GM21786 (cell line): ENCODE measurements at regions not wholly inside any gene's neighbourhood (a gene's known extent, or its start where the extent isn't known, plus 50 kb on each side); places are given as distances from the start of the nearest gene placed in this dataset.

Experiments used
- ATAC-seq: cut with Tn5 transposase; IDR thresholded peaks from one replicate; pipeline ENCODE4 v1.9.1; 2021; ENCODE audit not compliant: unreplicated experiment

DNA sequence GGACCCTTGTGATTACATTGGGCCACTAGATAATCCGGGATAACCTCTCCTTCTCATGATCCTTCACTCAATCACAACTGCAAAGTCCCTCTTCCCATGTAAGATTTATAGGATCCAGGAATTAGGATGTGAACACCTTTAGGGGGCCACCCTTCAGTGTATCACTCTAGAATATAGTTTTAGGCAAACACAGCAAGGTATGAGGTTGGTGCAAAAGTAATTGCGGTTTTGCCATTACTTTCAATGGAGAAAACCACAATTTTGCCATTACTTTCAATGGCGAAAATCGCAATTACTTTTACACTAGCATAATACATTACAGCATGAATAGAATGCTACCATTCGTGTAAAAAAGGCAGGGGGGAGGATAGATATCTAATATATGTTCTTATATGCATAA lies 104.0 kb downstream of the BAMBI start:
- ATAC-seq: no peak

DNA sequence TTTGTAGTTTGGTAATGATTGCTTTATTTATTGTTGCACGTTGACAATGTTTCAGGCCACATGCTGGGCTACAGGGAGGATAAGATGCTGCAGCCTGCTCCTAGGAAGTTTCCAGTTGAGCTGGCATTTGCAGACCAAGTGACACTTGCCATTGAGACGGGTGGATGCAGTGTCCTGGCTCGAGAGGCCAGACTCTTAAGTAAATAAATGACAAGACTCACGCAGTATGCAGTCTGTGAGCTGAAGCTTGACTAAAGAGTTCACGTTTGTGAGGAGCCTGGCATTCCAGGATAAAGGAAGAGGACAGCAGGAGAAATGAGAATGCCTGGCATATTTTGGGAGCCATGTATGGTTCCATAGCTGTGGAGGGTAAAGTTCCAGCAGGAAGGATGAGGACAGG lies 105.8 kb downstream of the BAMBI start:
- ATAC-seq: no peak

- ATAC-seq: no peak
Measured at GRCh38 chr10:28785018-28785417, 107.7 kb downstream of the BAMBI start.

DNA sequence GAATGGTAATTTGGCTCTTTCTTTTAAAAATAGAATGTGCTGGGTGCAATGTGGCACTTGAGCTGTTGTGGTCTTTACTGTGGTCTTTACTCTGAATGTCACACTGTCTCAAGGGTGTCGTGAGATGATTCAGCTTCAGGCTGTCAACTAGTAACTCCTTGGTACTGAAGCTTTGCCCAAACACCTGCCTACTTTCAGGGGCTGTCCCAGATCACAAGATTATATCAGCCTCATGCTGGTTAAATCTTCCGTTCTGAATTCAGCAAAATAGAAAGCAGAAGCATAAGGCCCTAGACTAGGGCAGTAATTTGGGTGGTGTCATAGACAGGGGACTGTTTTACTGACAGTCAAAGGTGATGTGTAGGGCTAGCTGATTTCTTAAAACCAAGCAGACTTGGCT lies 110.9 kb downstream of the BAMBI start:
- peak; percentile 88 for ATAC-seq

GRCh38 chr10:28788762-28789161 lies 111.4 kb downstream of the BAMBI start:
- no peak for ATAC-seq

GRCh38 chr10:28790146-28790545 lies 112.8 kb downstream of the BAMBI start:
- ATAC-seq: no peak

- no peak for ATAC-seq
Measured at GRCh38 chr10:28793482-28793881, 116.2 kb downstream of the BAMBI start.

DNA sequence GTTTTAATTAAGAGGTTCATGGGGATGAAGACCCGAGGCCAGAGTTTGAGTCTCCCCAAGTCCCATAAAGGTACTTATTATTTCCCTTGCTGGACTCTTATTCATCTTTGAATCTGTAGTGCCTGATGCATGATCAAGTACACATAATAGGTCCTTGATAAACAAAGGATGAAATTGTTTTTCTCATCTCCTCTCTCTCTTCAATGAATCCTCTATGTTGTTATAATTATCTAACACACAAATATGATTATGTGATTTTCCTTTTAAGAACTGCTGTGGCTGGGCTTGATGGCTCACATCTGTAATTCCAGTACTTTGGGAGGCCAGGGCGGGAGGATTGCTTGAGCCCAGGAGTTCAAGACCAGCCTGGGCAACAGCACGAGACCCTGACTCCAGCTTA lies 117.7 kb downstream of the BAMBI start:
- ATAC-seq: no peak

DNA sequence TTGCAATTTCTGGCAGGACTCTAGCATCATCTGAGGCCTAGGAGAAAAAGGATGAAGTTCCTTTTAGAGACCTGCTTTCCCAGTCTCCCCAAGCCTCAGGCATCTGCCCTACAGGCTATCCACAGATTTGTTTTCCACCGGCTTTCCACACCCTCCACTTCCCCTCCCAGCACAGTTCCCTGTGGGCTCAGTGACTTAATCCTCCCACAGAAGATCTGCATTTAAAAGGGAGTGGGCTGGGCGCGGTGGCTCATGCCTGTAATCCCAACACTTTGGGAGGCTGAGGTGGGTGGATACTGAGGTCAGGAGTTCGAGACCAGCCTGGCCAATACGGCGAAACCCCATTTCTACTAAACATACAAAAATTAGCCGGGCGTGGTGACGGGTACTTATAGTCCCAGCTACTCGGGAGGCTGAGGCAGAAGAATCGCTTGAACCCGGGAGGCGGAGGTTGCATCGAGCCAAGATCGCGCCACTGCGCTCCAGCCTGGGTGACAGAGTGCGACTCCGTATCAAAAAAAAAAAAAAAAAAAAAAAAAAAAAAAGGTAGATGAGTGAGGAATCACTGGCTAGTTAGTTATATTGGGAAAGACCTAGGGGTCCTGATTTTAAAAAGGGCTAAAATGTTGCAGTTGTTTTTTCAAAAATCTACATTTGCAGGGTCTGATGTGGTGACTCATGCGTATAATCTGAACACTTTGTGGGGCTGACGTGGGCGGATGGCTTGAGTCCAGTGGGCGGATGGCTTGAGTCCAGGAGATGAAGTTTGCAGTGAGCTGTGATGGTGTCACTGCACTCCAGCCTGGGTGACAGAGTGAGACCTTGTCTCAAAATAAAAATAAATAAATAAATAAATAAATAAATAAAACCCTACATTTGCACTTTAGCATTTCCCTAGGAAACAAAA lies 119.5 kb downstream of the BAMBI start:
- ATAC-seq: no peak

DNA sequence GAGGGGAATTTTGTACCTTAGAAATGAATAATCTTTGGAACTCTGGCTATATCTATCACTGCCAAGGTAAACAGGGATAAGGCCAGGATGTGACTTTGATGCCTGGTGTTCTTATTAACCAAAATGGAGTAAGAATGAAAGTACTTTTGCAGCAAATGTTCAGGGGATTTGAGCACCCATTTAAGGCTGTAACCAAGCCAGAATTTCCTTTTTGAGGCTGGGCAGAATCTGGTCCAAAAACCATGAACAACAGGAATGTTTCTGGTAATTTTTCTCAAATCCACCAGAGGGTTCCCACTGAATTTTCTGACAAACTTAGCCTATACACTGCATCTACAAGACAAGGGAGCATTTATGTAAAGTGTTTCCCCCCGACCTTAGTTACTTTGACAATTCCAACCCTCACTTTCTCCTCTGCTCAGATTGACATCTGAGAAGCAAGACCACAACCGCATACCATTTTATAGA lies 120.6 kb downstream of the BAMBI start:
- no peak for ATAC-seq

- no peak for ATAC-seq
Measured at GRCh38 chr10:28798428-28798955, 121.2 kb downstream of the BAMBI start.

DNA sequence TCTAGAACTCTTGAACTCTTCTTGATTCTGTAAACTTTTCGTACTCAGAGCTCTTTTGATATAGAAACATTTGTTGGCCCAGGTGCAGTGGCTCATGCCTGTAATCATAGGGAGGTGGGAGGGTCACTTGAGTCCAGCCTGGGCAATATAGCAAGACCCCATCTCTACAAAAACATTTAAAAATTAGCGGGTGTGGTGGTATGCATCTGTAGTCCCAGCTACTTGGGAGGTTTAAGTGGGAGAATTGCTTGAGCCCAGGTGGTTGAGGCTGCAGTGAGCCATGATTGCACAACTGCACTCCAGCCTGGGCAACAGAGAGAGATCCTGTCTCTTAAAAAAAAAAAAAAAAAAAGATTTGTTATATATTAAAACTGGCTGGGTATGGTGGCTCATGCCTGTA lies 121.6 kb downstream of the BAMBI start:
- no peak for ATAC-seq

DNA sequence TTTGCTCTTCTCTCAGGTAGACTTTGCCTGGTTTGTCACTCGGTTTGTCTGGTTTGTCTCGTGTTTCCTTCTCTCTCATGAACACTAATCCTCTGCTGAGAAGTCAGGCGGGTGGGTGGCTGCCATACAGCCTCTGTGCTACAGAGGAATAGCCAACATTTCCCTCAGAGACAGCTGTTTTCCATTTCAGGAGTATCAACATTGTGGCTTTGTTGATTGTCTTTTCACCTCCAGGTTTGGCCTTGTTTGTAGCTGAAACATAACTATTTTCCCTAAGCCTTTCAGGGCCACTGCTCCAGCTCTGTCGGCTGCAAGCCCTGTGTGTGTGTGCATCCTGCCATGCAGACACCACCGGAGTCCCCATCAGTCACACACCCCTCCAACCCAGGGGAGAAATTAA lies 122.8 kb downstream of the BAMBI start:
- ATAC-seq: no peak

DNA sequence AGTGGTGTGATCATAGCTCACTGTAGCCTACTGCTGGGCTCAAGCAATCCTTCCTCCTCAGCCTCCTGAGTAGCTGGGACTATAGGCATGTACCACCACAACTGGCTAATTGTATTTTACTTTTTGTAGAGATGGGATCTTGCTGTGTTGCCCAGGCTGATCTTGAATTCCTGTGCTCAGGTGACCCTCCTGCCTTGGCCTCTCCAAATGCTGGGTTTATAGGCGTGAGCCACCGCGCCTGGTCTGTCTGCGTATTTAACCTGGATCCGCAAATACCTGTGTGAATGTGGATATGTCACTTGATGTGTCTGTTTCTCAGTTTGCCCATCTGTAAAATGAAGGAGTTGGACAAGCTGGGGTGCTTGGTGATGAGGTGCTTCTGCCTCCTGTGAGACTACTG lies 123.9 kb downstream of the BAMBI start:
- no peak for ATAC-seq

- no peak for ATAC-seq
Measured at GRCh38 chr10:28801869-28802268, 124.5 kb downstream of the BAMBI start.

- ATAC-seq: no peak
Measured at GRCh38 chr10:28805390-28805789, 128.1 kb downstream of the BAMBI start.

GRCh38 chr10:28806488-28806941 lies 129.2 kb downstream of the BAMBI start:
- no peak for ATAC-seq

DNA sequence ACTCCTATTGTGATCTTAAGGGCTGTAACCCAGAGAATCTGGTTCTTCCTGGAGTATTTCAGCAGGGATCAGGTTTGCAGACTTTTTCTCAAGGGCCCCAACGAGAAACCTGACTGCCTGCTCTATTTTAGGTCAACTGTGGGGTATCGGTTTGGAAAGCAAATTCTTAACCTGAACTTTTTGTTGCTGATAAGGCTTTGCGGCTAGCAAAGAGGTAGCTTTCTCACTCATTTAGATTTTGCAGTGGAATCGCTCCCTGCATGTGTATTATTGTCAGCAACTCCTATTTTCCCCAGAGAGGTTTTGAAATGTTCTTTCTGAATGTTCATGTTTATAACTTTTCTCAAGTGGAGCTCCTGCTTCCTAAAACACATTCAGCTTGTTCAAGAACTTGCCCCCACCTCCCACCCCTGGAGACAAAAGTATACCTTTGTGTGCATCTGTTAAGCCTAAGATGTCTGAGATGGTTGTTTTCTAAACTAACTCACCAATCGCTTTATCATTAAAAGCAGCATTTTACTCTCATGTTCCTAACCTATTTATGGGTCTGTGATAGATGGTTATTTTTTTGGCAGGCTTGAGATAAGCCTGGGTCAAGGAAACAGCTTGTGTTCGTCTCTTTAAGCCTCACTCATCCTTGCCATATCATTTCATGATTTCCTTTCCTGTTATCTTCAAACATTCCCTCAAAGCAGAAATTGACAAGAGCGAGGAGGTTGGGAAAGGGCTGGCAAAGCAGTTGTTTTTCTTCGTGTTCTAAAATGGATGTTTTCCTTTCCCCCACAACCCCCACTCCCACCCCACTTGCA lies 129.8 kb downstream of the BAMBI start:
- no peak for ATAC-seq

- ATAC-seq: no peak
Measured at GRCh38 chr10:28807760-28808613, 130.7 kb downstream of the BAMBI start.

DNA sequence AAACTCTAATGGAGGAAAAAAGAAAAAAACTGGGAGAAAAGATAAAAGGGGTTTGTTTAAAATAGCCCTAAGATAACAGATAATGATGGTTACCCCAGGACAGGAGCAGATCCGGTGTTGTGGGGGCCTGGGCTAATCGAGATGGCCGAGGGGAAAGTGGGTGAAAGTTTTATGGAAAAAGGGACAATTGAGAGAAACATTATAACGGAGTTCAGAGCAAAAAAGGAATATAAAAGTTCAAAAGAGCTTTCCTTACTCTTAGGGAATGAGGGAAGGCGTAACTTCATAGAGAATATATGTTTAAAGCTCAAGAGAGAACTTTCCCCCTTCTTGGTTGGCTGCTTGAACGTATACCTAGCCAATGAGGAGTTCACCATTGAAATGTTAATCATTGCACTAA lies 131.4 kb downstream of the BAMBI start:
- no peak for ATAC-seq
